ENCODE measurements at regions not wholly inside any gene's neighbourhood (a gene's known extent, or its start where the extent isn't known, plus 50 kb on each side); places are given as distances from the start of the nearest gene placed in this dataset.

DNA sequence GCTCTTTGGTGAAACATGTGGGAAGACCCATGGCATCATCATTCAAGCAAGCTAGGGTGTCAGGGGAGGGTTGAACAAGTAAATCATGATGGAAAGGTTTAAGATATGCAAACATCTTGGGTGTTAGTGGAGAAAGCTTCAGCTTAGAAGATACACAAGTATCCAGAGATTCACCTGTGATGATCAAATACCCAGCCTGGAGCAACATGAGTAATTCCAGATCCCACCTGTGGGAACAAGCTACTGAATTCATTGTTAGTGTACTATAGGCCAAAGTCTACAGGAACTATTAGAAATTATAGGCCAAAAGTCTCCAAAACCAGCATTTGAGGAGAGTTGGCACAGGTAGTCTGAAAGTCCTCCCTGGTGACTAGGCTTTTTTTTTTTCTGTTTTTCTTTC is 499.9 kb downstream of the NUF2 start:
- BruUV-seq (replicated peaks): no TSS peak
- Mint-ChIP-seq H3K36me3 (ENCODE audit: insufficient read depth, unreplicated experiment) (no peaks in the 10 kb centered on the region), H3K4me3 (ENCODE audit: unreplicated experiment) (no peak overlapping the region), H3K4me1 (ENCODE audit: low read depth, unreplicated experiment) (no peaks in the 10 kb centered on the region), H3K27ac (ENCODE audit: unreplicated experiment) (no peak overlapping the region), H3K9me3 (ENCODE audit: unreplicated experiment) (no peaks in the 10 kb centered on the region), H3K27me3 (ENCODE audit: insufficient read depth, unreplicated experiment) (no peaks in the 10 kb centered on the region)
- Histone ChIP-seq H3K9me3 (no peaks in the 10 kb centered on the region), H3K4me1 (no peaks in the 10 kb centered on the region; the same call in 1 of the 2 replicates), H3K4me3 (ENCODE audit: low read depth, low read length) (no peak overlapping the region), H3K27me3 (replicated peaks; ENCODE audit: control insufficient read depth, insufficient read depth, low read length) (no peaks in the 10 kb centered on the region), H3K36me3 (ENCODE audit: control insufficient read depth, insufficient read depth, low read length) (no peaks in the 10 kb centered on the region)
- POLR2A ChIA-PET: no interaction called here
- intact Hi-C loops (cut with micrococcal nuclease; ENCODE audit: unreplicated experiment): no loop called here
- CTCF ChIA-PET: no interaction called here
- TF ChIP-seq, protein P1, sequence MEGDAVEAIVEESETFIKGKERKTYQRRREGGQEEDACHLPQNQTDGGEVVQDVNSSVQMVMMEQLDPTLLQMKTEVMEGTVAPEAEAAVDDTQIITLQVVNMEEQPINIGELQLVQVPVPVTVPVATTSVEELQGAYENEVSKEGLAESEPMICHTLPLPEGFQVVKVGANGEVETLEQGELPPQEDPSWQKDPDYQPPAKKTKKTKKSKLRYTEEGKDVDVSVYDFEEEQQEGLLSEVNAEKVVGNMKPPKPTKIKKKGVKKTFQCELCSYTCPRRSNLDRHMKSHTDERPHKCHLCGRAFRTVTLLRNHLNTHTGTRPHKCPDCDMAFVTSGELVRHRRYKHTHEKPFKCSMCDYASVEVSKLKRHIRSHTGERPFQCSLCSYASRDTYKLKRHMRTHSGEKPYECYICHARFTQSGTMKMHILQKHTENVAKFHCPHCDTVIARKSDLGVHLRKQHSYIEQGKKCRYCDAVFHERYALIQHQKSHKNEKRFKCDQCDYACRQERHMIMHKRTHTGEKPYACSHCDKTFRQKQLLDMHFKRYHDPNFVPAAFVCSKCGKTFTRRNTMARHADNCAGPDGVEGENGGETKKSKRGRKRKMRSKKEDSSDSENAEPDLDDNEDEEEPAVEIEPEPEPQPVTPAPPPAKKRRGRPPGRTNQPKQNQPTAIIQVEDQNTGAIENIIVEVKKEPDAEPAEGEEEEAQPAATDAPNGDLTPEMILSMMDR (IDR thresholded peaks at IDR 0.05; ENCODE audit: insufficient read depth in 1 of 2, low read depth in 1 of 2, low read length in 1 of 2, severe bottlenecking in 1 of 2, unreplicated experiment in 1 of 2): no peak
- no peak for DNase-seq

DNA sequence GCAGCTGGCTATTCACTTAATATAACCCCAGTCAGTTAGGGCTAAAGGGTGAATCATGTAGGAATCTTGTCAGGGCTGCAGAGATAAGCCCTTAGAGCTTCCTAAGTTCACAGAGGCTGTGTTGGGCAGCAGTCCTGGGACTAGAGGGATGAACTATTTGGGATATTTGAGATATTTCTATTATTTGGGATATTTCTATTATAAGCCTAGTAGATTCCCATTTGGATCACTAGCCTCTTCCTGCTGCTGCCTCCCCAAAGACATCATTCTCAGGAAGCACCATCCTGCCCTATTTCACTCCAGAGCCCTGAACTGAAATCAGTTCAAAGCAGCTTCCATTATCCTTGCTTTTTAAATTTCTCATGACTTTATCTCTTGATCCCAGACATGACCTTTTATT is 501.3 kb downstream of the NUF2 start:
- H3K9me3 Mint-ChIP-seq (ENCODE audit: unreplicated experiment): no peaks in the 10 kb centered on the region
- Histone ChIP-seq H3K9me3 (no peaks in the 10 kb centered on the region), H3K27me3 (replicated peaks; ENCODE audit: control insufficient read depth, insufficient read depth, low read length) (no peaks in the 10 kb centered on the region), H3K4me3 (ENCODE audit: low read depth, low read length) (no peak overlapping the region), H3K4me1 (no peaks in the 10 kb centered on the region; the same call in 1 of the 2 replicates), H3K36me3 (ENCODE audit: control insufficient read depth, insufficient read depth, low read length) (no peaks in the 10 kb centered on the region)
- BruUV-seq (replicated peaks): no TSS peak
- ChIA-PET CTCF (interaction anchor here (0.7 kb wide), 1 partner anchor 10 kb away, joined by 3 read pairs; no protein-coding TSS in a partner anchor), POLR2A (no interaction called here)
- H3K27ac Mint-ChIP-seq (ENCODE audit: unreplicated experiment): no peak overlapping the region
- no peak for DNase-seq
- no peak overlapping the region for H3K4me3 Mint-ChIP-seq (ENCODE audit: unreplicated experiment)
- intact Hi-C loops (cut with micrococcal nuclease; ENCODE audit: unreplicated experiment): no loop called here
- no peaks in the 10 kb centered on the region for H3K36me3 Mint-ChIP-seq (ENCODE audit: insufficient read depth, unreplicated experiment)
- no peaks in the 10 kb centered on the region for H3K4me1 Mint-ChIP-seq (ENCODE audit: low read depth, unreplicated experiment)
- no peaks in the 10 kb centered on the region for H3K27me3 Mint-ChIP-seq (ENCODE audit: insufficient read depth, unreplicated experiment)
- TF ChIP-seq, protein P1 (IDR thresholded peaks at IDR 0.05; ENCODE audit: insufficient read depth in 1 of 2, low read depth in 1 of 2, low read length in 1 of 2, severe bottlenecking in 1 of 2, unreplicated experiment in 1 of 2): no peak

DNA sequence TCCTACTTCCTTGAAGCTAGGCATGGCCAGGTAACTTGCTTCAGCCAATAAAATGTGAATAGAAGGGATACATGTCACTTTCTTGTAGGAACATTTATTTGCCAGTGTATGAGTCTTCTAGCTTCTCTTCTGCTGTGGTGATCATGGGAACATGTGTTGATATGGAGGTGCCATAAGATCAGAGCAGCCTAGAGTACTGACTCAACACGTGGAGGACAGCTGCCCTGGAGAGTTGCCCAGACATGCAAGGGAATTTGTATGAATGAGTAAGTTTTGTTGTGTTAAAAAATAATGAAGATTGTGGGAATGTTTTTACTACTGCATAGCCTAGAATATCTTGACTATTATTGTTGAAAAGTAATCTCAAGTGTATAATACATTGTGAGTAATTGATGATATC is 502.3 kb downstream of the NUF2 start:
- no peaks in the 10 kb centered on the region for H3K36me3 Mint-ChIP-seq (ENCODE audit: insufficient read depth, unreplicated experiment)

More for the DNA sequence above, 502.3 kb downstream of the NUF2 start:
- BruUV-seq (replicated peaks): no TSS peak
- no peaks in the 10 kb centered on the region for H3K27me3 Mint-ChIP-seq (ENCODE audit: insufficient read depth, unreplicated experiment)
- no peaks in the 10 kb centered on the region for H3K9me3 Mint-ChIP-seq (ENCODE audit: unreplicated experiment)
- ChIA-PET POLR2A (no interaction called here), CTCF (no interaction called here)
- Histone ChIP-seq H3K9me3 (no peaks in the 10 kb centered on the region), H3K36me3 (ENCODE audit: control insufficient read depth, insufficient read depth, low read length) (no peaks in the 10 kb centered on the region), H3K4me1 (no peaks in the 10 kb centered on the region; the same call in 1 of the 2 replicates), H3K27me3 (replicated peaks; ENCODE audit: control insufficient read depth, insufficient read depth, low read length) (no peaks in the 10 kb centered on the region), H3K4me3 (ENCODE audit: low read depth, low read length) (no peak overlapping the region)
- H3K4me3 Mint-ChIP-seq (ENCODE audit: unreplicated experiment): no peak overlapping the region
- intact Hi-C loops (cut with micrococcal nuclease; ENCODE audit: unreplicated experiment): no loop called here
- no peak for DNase-seq
- TF ChIP-seq, protein P1 (IDR thresholded peaks at IDR 0.05; ENCODE audit: insufficient read depth in 1 of 2, low read depth in 1 of 2, low read length in 1 of 2, severe bottlenecking in 1 of 2, unreplicated experiment in 1 of 2): no peak
- H3K4me1 Mint-ChIP-seq (ENCODE audit: low read depth, unreplicated experiment): no peaks in the 10 kb centered on the region
- no peak overlapping the region for H3K27ac Mint-ChIP-seq (ENCODE audit: unreplicated experiment)
